ENCODE measurements at regions not wholly inside any gene's neighbourhood (a gene's known extent, or its start where the extent isn't known, plus 50 kb on each side); places are given as distances from the start of the nearest gene placed in this dataset.

- DNase-seq (ENCODE audit: low spot score) = no peak
Observed at GRCh38 chr20:40933758-40934157, 94.9 kb upstream of the TOP1 start.

DNA sequence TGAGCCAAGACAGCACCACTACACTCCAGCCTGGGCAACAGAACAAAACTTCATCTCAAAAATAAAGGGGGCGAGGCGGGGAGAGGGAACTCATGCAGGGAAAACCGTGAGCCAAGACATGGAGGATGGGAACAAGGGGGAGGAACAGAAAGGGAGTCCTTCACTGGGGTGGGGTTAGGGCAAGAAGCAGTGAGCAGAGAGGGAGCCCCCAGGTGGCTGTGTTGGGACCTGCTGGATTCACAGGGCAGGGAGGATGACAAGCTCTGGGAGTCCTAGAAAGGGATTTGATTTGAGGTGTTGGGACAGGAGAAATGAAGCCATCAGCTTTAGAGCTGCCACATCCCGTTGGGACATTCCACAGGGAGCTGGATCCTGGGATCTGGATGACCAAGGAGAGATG, 90.6 kb upstream of the TOP1 start:
- no peak for DNase-seq (ENCODE audit: low spot score)

- DNase-seq (ENCODE audit: low spot score) = no peak
Observed at GRCh38 chr20:40939667-40940066, 89.0 kb upstream of the TOP1 start.

GRCh38 chr20:40941133-40941610, 87.5 kb upstream of the TOP1 start:
- no peak for DNase-seq (ENCODE audit: low spot score)

DNA sequence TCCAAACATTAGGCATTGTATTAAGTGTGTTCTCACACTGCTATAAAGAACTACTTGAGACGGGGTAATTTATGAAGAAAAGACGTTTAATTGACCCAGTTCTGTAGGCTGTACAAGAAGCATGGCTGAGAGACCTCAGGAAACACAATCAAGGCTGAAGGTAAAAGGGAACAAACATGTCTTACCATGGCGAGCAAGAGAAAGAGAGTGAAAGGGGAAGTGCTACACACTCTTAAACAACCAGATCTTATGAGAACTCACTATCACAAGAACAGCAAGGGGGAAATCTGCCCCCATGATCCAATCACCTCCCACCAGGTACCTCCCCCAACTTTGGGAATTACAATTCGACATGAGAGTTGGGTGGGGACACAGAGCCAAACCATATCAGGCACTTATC, 86.6 kb upstream of the TOP1 start:
- no peak for DNase-seq (ENCODE audit: low spot score)

GRCh38 chr20:40942775-40943174, 85.8 kb upstream of the TOP1 start:
- no peak for DNase-seq (ENCODE audit: low spot score)

DNA sequence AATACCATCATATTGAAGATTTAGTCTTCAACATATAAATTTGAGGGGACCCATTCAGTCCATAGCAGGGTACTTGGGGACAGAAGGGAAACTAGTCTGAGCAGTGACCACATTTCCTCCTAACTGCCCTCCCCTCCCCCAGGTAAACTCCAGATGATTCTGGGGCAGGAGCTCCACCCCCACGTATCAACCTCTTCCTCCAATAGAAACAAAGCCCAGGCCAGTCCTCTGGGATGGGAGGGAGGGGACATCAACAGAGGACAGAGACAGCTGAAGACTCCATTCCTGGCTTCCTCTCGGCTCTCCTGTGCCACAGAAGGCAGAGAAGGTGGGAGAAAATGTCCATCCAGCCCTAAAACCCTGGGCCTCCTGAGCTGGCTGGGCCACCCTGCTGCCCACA, 85.0 kb upstream of the TOP1 start:
- DNase-seq (ENCODE audit: low spot score) = no peak

GRCh38 chr20:40945189-40945588, 83.4 kb upstream of the TOP1 start:
- DNase-seq (ENCODE audit: low spot score) = no peak

GRCh38 chr20:40945754-40946450, 82.7 kb upstream of the TOP1 start:
- peak; percentile 80 for DNase-seq (ENCODE audit: low spot score)

GRCh38 chr20:40946451-40946850, 82.2 kb upstream of the TOP1 start:
- DNase-seq (ENCODE audit: low spot score) = no peak

DNA sequence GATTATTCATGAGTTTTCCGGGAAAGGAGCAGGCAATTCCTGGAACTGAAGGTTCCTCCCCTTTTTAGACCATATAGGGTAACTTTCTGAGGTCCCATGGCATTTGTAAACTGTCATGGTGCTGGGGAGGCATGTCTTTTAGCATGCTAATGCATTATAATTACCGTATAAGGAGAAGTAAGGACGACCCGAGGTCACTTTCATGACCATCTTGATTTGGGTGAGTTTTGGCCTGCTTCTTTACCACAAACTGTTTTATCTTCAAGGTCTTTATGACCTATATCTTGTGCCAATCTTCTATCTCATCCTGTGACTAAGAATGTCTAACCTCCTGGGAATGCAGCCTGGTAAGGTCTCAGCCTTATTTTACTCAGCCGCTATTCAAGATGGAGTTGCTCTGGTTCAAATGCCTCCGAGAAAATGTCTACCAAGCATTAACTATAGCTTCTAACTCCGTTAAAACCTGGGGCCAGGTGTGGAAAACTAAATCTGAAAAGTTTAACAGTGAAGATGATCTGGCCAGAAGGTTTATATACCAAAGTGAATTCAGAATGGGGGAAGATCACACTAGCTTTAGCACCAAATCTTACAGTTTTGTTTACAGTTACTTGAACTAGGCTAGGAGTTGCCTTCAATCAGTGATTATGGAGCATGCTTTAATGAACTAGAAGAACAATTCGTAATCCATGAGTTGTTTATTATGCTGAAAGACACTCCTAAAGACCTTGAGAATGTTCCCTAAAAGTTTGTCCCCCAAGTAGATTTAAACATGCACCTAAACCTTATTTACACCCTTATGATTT, 80.0 kb upstream of the TOP1 start:
- DNase-seq (ENCODE audit: low spot score) = no peak

- DNase-seq (ENCODE audit: low spot score) = no peak
Observed at GRCh38 chr20:40949346-40949745, 79.3 kb upstream of the TOP1 start.

DNA sequence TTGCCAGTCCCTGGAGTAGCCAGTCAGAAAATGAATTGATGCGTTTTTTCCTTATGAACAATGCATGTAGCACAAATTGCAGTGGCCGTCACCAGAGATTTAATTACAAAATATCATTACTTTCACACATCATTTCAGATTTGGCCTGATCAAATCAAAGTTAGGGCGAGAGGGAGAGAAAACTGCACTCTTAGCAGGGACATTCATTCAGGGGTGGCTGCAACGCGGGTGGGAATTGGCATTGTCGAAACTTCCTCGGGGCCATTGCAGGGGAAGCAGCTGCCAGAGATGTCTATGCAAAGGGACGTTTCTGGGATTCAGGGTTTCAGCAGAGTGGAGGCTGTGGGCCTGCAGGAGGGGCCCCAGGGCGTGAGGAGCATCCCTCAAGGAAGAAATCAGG, 76.5 kb upstream of the TOP1 start:
- DNase-seq (ENCODE audit: low spot score) = peak; percentile 38

DNA sequence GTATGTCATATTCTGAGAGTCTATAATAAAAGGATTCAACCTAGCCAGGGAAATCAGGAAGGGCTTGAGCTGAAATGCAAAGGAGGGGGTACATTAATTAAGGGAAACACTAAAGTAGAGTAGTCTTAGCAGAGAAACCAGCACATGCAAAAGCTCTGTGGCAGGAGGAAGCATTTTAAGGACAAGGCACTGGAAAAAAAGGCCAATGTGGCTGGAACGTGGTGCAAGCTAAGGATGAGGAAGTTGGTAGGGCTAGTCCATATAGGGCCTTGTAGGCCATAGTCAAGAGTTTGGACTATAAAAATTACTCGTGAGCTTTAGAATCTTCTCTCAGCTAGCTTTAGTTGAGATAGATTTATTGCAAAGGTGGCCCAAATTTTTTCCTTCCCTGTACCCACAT, 75.2 kb upstream of the TOP1 start:
- DNase-seq (ENCODE audit: low spot score) = no peak

DNA sequence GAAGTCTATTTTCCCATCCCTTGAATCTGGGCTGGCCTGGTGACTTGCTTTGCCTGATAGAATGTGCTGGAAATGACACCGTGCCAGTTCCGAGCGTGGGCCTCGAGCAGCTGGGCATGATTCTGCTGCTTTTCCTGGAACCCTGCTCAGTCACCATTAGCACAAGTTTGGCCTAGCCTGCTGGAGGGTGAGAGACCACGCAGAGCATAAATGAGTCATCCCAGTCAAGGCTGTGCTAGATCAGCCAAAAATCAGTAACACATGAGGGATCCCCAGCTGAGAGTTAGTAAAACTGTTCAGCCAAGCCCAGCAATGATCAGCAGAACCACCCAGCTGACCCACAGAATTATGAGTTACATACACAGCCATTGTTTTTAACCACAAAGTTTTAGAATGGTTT, 74.8 kb upstream of the TOP1 start:
- peak; percentile 24 for DNase-seq (ENCODE audit: low spot score)

- peak; percentile 23 for DNase-seq (ENCODE audit: low spot score)
Observed at GRCh38 chr20:40954521-40955165, 74.0 kb upstream of the TOP1 start.

GRCh38 chr20:40955326-40955725, 73.3 kb upstream of the TOP1 start:
- DNase-seq (ENCODE audit: low spot score) = peak; percentile 22

- peak; percentile 12 for DNase-seq (ENCODE audit: low spot score)
Observed at GRCh38 chr20:40955826-40956225, 72.8 kb upstream of the TOP1 start.

GRCh38 chr20:40956542-40957264, 71.9 kb upstream of the TOP1 start:
- peak; percentile 18 for DNase-seq (ENCODE audit: low spot score)

DNA sequence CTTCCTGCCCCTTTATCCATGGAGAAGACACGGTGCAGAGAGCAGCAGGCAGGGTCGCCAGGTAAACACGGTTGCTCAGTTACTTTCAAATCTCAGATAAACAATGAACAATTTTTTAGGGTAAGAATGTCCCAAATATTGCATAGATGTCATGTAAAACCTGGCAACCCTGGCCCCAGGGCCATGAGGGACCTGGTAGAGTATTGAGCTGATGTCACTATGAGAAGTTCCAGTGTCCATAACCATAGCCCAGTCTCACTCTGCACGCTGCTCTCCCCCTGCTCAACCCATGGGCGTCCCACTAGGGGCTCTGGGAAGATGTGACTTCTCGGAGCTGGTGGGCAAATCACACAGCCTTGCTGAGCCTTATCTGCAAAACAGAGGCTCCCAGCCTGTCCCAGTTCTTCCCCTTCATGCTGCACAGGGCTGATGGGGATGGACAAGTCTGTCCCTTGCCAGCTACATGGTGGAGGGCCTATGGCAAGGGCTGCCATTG, 71.3 kb upstream of the TOP1 start:
- peak; percentile 26 for DNase-seq (ENCODE audit: low spot score)

DNA sequence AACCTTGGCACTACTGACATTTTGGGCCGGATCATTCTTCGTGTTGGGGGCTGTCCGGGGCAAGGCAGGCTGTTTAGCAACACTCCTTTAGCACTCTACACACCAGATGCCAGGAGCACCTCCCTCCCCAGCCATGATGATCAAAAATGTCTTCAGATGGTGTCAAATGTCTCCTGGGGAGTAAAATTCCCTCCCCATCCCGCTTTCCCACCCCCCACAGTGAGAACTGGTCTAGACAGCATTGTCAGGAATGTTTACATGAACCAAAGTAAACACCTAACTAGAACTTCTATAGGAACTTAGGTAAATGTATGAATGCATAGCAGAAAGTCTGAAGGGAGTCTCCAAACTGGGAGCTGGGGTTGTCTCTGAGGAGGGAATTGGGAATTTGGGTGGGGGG, 70.0 kb upstream of the TOP1 start:
- peak; percentile 14 for DNase-seq (ENCODE audit: low spot score)

Data from ecto neural progenitor cell (in vitro differentiated cells).